GM19035 (cell line): ENCODE measurements at regions not wholly inside any gene's neighbourhood (a gene's known extent, or its start where the extent isn't known, plus 50 kb on each side); places are given as distances from the start of the nearest gene placed in this dataset.
"Not testable (repeated sequence)": the region's sequence is repeated elsewhere in the genome, so short reads cannot be mapped to it uniquely, and the experiment has no call there.

Experiments
- ATAC-seq: cut with Tn5 transposase; IDR thresholded peaks from one replicate; pipeline ENCODE4 v1.9.1; 2021; ENCODE audit not compliant: unreplicated experiment

DNA sequence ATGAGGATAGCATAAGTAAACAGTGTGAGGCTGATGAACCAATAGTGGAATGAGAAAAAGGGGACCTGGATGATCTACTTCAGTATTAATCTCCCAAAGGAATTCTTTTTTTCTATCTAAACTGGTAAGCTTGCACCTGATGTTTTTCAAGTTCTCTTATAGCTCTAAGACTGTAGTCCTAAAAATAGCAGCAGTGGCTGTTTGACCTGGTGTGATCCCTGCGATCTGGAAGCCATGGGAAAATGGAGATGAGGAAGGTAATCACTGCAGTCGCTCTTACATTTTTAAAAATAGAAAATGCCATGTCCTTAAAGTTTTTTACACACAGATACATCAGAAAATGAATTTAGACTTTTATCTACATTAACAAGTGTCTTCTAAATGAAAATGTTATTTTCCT lies 926.4 kb upstream of the SLC35B3 start:
- no peak for ATAC-seq

DNA sequence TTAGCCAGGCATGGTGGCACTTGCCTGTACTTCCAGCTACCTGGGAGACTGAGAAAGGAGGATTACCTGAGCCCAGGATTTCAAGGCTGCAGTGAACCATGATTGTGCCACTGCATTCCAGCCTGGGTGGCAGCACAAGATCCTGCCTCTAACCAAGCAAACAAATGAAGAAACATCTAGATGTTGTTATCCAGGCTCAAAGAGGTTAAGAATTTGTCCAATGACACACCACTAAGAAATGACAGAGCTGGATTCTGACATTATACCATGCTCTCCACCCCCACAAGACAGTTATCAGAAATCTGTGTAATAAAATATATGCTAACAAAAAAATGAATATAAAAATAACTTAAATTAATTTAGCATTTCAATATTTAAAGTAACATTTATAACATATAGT lies 925.5 kb upstream of the SLC35B3 start:
- ATAC-seq, result no peak

DNA sequence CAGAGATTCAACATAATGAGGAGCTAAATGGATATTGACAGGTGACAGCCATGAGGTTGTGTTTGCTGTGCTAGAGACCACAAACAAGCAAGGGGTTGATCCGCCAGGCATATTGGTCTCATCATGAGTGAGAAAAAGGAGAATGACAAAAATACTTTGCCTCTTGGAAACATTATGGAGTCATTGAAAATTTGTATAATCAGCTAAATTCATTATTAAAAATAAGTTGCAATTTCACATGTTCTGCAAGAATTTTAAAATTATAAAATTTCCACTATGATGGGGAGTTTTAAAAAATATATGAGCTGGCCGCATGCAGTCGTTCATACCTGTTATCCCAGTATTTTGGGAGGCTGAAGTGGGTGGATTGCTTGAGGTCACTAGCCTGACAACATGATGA lies 912.3 kb upstream of the SLC35B3 start:
- no peak for ATAC-seq

DNA sequence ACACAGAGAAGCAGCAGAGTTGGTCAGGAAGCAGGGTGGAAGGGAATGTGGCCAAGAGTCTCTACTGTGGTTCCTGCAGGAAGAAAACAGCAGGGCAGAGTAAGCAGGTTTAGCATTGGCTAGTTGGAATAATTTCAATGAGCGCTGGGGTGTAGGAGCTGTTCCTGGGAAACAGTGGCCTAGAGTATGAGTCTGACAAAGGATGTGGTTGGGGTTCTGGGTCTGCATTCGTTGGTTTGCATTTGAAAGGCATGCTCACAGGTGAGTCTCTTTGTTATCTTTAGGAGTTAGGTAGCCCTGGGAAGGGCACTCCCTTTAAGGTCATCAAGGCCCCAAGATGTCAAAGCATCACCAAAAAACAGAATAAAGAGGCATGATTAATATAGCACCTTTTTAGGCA lies 911.6 kb upstream of the SLC35B3 start:
- ATAC-seq, result no peak

DNA sequence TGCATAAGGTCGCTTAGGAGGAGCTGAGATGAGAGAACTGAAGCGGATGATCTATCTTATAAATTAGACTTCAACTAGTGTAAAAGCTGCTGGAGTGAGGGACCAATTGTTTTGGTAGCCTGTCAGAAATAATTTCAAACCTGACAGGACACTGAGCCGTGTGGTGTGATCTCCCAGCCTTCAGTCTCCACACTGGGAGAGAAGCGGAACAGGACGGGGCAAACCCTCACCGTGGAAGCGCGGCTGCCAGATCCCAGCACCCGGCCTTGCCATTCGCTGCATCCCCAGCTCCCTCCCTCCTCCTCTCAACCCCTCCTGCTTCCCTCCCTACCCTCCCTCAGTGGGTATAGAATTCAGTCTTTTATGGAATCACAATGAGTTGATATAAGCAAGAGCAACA lies 900.1 kb upstream of the SLC35B3 start:
- ATAC-seq, result no peak

DNA sequence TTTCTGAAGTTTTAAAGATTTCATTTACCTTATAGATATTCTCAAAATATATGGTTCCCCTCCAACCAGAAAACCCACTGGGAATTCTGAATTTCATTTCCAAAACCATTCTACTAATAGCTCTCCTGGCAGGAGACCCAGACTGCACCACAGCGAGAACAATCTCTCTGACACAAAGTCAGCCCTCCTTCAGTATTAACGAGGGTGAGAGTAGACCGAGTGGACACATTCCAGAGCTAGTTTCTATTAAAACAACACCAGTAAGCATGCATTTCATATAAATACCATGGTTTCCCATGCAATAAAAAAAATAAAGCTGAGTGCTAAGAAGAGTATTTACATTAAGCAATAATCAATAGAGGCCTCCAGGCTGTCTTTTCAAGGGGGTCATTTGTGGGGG lies 899.6 kb upstream of the SLC35B3 start:
- no peak for ATAC-seq

DNA sequence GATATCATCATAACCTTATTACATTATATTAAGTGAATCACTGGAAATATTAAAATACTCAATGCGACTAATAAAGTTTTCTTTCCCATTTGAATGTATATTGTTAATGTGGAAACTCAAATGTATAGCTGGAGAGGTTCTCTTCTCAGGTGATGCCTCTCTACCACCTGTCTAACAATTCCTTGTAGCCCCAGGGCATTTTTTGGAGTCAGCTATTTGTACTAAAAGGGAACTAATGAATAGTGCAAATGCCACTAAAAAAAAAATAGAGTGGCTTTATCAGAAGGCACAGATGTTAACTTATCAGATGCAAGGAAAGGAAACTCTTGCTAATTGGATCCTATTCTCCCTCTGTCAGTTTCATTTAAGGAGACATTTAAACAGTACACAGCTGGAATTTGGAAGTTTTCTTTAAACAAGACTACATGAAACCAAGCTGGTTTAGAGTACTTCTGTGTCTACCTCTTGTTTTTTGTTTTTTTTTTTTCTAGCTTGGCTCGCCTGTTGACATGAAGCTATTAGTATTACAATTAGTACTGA lies 897.0 kb upstream of the SLC35B3 start:
- no peak for ATAC-seq

DNA sequence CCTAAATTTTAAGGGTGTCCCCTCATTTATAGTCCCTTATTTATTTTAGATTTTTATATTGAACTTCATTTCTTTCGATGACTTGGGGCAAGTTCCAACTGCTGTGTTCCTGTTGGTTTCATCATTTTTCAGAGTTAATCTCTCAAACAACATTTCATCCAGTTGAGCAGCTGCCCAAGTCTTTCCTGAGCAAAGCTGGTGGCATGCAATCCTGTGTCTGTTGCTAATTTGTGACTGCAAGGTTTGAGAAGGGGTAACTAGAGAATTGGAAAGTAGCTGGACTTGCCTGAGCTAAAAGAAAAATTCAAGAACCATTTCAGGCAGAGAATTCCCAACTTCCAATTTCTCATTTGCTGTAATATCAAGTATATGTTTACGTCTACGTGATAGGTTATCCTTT lies 881.5 kb upstream of the SLC35B3 start:
- ATAC-seq, result no peak

DNA sequence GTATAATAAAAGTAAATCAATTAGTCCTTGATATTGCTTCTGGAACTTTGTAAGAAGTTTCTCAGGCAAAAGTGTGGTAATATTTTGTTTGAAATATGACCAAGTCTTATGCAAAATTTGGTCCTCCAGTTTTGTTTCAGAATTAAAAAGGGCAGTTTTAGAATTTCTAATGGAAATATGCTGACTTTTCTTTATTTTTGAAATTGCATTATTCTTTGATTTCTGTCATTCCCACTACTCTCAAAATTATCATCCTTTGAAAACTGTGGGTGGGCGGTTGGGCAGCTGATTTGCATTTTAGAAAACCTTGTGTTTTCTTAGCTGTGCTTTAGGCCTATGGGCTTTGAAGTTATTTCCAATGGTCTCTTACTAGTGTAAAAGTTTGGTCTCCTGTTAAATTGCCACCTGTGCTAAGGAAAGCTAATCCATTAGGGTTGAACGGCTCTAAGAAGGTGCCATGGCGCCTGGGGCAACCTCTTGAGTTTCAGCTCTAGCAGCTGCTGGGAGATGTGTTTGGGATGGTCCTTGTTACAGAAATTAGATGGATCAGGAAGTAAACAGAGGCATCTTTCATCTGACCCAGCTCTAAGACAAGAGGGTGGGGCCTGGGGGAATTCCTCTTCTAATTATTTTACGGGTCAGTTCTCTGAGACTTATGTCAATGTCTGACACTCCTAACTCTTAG lies 880.8 kb upstream of the SLC35B3 start:
- no peak for ATAC-seq

DNA sequence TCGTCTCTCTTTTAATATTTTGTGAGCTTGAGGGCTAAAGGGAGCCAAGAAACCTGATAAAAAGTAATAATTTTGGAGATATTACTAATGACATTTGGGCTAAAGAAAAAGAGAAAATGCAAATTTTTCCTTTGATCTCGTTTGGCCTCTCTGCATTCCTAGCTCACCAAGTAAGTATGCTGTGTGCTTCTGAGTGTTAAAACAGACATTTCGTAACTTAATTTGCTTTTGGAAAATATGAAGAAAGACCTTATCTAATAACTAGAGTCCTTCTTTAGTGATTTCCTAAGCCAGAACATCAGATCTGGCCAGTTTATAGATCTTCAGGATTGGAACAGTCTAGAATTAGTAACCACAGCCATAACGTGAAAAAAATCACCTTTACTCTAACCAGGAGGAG lies 872.9 kb upstream of the SLC35B3 start:
- ATAC-seq, result no peak

DNA sequence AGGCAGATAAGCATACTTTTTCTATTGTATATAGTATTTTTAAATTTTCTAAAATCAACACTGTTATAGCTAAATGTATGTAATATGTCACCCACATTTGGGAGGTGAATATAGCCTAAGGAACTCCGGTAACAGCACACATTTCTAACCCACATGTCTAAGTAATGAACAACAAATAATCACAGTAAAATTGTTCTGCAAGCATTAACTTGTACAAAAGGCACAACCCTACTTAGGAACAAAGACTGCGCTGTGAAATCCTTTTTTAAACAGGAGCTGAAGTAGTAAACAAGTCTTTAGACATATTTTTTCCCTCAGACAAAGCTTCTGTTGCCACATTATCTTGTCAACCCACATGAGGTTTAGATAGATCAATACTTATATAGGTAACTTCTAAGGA lies 872.4 kb upstream of the SLC35B3 start:
- ATAC-seq, result no peak

DNA sequence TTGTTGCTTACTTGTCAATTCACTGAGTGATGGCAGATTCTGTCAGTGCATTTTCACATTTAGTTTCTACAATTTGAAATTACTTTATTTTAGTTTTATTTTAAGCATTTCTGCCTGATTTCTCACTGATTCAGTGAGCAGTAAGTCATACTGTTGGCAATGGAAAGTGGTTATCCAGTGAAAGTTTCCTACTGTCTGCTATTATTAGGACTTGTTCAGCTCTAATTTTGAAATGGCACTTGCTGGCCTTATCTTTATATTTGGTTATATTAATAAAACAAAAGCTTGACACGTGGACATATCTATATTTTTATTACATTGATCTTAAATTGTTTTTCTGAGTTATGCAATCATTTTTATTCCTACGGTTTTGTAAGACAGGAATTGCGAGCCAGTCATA lies 871.8 kb upstream of the SLC35B3 start:
- no peak for ATAC-seq

DNA sequence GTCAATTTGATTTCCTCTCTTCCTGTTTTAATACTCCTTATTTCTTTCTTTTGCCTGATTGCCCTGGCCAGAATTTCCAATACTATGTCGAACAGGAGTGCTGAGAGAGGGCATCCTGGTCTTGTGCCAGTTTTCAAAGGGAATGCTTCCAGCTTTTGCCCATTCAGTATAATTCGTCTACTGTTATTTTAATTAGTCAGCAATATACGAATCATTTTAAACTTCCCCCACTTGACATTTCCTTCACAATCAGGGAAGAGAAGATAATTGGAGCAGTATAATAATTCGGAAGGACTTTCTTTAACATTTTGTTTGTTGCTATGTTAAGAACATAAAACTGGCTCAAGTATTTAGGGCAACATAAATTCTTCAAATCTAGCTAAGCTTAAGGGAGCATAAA lies 860.3 kb upstream of the SLC35B3 start:
- ATAC-seq, result no peak

DNA sequence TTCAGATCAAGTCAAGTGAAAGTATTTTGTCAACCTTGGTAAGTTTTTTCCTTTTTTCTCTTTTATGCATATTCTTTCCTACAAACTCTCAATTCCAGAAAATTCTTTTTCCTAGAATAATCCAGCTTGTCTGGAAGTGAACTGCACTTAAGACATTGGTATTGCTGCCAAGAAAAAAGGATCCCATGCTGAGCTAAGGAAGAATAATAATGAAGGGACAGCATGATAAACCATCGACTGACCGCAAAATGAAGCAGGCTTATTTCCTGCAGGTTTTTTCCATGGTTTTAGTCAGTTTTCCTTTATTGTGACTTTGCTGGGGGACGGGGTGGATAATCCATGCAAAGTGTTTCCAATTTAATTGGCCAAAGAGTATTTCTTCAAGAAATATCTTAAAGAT lies 857.6 kb upstream of the SLC35B3 start:
- ATAC-seq, result no peak

DNA sequence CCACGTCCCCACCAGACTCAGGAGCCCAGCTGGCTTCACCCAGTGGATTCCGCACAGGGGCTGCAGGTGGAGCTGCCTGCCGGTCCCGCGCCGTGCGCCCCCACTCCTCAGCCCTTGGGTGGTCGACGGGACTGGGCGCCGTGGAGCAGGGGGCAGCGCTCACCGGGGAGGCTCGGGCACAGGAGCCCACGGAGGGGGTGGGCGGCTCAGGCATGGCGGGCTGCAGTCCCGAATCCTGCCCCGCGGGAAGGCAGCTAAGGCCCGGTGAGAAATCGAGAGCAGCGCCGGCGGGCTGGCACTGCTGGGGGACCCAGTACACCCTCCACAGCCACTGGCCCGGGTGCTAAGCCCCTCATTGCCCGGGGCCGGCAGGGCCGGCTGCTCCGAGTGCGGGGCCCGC lies 855.0 kb upstream of the SLC35B3 start:
- ATAC-seq, result not testable (repeated sequence)

DNA sequence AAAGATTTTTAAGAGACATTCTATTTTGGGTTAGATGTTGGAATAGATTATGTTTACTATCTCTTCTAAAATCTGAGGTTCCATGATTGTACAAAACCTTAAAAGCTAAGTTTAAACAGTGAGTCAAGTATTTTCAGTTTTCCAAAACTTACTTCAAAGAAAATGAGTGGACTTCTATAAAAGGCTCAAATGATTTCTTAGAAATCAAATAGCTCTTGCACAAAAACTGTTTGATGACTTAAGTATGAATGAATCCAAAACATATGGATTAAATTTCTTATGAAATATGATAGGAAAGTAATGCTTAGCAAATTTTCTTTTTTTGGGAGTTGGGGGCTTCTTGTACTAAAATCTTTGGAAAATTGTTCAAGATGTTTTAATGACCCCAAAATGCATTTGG lies 837.3 kb upstream of the SLC35B3 start:
- ATAC-seq, result no peak

DNA sequence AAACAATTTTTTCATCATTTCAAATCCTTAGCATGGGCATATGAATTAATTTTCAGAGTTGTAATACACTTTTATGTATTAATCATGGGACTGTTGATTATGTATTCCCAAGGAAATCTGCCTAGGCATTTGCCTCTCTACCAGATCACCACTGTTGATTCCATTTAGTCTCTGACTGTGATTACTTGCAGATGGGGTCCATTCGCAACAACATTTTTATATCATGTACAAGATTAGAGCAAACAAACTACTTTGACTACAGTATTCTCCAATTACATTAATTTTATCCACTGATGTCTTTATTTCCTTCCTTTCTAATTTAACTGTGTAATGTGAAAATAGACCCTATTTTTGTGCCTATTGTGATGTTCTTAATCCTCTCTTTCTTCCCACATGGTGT lies 831.4 kb upstream of the SLC35B3 start:
- ATAC-seq, result no peak

DNA sequence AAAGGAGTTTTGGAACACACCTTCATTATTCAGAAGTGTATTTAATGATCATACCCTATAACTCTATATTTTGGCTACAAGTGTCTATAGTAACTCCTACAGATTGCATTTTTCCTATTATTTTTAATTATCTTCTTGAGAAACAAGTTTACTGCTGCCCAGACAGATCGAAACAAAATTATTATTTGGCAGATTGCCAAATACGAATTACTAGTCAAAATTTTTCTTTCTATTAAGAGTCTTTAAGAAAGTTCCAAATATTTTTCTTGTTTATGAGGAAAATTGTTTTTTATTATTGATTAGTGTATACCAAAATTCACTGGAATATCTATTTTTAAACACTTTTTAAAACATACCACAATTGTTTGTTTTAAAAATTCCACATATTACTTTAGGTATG lies 821.9 kb upstream of the SLC35B3 start:
- no peak for ATAC-seq

DNA sequence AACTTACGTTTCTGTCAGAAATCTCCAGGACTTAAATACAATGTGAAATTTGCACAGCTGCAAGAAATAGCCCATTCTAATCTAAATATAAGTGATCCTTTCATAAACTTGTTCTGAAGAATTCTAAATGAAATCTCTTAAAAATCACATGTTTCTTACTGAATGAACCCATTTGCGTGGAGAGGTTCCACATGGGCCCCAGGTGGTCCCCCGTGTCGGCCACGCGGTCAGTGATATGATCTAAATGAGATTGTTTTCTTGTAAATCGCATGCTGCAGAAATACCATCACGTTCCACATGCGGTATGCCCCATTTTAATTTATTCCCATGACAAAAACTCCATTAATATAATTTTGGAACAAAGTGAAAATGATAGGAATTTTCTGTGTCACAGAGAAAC lies 818.9 kb upstream of the SLC35B3 start:
- no peak for ATAC-seq

DNA sequence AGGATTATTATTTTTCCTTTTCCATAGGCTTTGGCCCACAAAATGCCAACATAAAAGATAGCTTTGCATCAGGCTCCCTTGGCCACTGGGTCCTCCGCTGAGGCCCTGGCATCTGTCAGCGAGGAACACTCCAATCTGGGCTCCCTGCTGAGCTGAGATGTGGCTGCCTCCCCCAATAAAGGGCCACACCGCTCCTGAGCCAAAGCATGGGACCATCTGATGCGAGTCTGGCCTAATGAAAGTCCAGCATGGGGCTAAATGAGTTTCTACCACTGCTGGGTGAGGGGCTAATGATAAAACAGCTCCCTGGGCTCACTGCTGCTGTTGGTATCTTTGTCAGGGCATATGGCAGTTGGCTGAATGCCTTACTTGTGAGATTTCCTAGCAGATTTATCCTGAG lies 817.5 kb upstream of the SLC35B3 start:
- no peak for ATAC-seq

DNA sequence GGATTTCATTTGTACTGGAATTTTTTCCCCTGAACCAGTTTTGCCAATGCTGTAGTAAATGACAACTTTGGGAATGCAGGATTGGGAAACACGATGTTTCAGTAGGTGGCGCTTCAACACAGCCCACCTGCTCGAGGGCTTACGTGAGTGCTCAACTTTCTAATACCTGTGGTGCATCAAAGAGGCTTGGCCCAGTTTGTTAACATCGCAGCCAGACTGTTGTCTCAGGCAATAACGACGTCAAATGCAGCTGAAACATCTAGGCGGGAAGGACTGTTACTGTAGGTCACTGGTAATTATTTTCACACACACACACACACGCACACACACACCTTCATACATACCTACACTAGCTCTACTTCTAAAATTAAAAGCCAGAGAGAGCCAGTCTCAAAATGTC lies 815.5 kb upstream of the SLC35B3 start:
- ATAC-seq, result no peak

DNA sequence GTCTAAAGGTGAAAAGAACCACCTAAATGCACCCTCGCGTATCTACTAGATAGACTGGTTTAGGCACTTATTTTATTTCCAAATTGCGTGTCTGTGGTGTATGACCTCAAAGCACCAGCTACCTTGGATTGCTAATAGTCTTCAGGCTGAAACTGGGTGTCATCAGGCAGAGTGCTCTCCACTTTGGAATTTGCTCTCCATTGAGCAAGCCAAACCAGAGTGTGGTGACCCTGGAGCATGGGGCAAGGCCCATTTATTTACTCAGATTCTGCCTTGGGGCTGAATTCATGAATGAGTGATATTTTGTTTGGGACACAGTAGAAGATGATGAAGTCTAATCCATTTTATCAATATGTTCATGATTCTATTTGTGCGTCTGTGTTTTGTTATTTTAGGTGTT lies 812.8 kb upstream of the SLC35B3 start:
- no peak for ATAC-seq

DNA sequence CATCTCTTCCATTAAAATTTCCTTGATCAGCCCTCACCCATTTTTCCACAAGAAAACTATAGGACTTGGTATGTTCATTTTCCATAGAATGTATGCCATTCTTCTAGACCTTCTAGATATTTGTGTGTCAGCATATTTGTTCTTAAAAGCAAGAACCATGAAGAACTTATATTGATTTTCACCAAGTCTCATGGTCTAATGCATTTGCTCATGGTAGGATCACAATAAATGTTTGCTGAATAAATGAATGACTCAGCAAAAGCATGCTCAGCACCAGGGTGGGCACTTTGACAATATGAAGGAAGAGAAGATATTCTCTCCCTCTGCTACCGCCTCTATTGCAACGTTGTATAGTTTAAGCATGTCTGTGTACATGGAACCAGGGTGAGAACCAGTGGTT lies 805.5 kb upstream of the SLC35B3 start:
- no peak for ATAC-seq
